ENCODE measurements at regions not wholly inside any gene's neighbourhood (a gene's known extent, or its start where the extent isn't known, plus 50 kb on each side); places are given as distances from the start of the nearest gene placed in this dataset.

DNA sequence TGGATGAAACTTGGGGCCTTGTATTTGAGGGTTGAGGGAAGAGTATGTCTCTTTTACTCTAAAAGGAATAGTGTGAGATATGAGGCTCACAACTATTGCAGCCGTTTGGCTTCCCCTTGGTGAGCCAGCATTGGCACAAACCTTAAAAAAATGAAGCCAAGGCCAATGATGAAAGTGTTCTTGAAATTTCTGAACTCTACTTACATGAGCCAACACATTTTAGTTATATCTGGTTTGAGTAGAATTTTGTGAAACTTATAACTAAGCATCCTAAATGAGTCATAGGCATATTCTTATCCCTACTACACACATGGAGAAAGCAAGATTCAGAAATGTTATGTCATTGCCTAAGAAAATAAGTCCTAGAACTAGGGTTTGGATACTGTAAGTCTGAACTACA is 55.3 kb upstream of the ACSS3 start:
- DNase-seq: no peak

DNA sequence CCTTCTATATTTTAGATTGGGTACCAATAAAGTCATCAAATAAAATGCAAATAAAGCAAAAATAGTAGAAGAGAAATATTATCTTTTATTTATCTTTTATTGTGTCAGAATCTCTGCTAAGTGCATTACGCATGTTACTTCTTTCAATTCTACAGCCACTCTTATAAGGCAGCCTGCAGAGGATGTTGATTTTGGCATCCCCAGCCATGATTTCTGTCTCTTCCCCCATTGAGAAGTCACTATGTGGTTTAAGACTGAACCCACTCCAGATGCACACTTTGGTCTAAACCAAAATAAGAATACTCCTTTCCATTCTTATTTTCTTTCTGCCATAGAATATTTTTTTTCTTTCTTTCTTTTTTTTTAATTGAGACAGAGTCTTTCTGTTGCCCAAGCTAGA is 56.0 kb upstream of the ACSS3 start:
- no peak for DNase-seq

DNA sequence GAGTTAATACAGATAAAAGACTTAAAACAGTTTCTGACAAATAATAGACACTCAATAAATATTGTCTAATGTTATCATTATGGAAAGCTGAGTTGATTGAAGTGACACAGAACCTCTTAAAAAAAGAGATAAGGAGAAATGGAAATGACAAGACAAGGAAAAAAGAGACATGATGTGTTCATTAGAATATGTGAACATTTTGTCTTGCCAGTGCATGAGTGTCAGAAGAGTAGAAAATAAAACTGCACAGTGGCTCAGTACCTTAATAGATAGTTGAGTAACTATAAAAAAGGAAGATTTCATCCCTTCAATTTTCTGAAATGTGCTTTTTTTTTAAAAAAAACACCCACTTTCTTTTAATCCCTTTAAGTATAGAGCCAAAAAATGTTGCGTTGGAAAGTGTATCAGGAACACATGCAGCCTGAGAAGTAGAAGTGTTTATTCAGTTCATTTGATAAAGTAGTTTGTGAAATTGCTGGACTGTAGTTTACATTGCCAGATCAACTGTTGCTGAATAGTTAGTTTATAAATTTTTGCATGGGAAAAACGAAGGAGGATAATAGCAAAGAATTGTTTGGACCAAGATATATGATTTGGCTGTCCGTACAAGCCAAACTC is 56.6 kb upstream of the ACSS3 start:
- no peak for DNase-seq

DNA sequence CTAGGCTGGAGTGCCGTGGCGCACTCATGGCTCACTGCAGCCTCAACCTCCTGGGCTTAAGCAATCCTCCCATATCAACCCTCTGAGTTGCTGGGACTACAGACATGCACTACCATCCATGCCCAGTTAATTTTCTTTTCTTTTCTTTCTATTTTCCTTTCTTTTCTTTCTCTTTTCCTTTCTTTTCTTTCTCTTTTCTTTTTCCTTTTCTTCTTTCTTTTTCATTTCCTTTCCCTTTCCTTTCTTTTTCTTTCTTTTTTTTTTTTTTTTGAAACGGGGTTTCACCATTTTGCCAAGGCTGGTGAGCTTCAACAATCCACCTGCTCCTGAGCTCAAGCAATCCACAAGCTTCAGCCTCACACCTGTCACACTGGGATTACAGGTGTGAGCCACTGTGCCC is 60.1 kb upstream of the ACSS3 start:
- DNase-seq: no peak

DNA sequence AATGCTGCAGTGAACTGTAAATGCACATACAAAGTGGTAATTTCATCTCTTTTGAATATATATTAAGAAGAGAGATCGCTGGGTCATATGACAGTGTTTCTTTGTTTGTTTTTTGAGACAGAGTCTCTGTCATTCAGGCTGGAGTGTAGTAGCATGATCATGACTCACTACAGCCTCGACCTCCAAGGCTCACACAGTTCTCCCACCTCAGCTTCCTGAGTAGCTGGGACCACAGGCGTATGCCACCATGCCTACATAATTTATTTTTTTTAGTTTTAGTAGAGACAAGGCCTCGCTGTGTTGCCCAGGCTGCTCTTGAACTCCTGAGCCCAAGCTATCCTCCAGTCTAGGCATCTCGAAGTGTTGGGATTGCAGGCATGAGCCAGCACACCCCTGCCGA is 62.4 kb upstream of the ACSS3 start:
- no peak for DNase-seq

DNA sequence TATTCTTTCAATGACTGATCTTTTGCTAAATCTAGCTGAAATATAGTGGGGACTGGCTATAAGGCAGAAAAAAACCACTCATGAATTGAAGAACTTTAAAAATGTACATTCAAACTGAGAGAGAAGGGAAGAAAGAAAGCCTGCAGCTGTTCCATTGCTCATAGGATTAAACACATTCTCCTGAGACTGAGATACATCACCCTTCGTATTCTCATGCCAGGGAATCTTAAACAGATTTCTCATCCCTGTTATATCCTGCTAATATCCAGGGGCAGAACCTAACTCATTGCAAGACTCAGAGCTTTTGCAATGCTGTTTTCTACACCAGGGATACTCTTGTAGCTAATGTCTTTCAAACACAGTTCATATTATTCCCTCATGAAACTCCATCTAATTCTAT is 67.2 kb upstream of the ACSS3 start:
- DNase-seq: no peak

DNA sequence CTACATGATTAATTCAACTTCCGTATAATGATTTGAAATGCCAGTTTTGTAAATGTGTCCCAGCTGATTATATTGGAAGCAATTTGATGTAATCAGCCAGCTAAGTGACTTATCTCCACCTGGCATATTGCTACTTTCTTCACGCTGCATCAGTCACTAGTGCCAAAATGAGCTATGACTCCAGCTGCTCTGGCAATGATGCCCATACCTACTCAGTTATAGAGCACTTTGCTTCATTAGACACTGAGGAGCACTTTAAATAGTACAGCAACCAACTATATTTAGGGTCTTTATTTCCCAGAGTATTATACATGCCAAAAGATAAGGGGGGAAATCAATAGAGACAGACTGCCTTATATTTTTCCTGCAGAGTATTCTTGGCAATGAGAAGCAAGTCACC is 67.9 kb upstream of the LIN7A start:
- DNase-seq: peak; percentile 81

DNA sequence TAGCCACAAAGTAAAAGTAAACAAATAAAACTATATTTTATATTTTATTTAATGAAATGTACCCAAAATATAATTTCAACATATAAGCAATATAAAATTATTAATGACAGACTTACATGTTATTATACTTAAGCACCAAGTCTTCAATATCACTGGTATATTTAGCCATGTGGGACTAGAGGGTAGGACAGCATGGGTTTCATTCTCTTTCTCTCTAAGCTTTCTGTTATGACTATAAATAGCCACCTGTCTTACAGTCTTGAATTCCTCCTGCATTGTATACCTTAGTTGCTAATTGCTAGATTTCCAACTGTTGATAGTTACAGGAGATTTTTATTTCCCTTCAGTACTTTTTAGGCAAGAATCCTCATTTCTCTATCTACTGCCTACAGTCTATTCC is 63.1 kb upstream of the LIN7A start:
- no peak for DNase-seq

DNA sequence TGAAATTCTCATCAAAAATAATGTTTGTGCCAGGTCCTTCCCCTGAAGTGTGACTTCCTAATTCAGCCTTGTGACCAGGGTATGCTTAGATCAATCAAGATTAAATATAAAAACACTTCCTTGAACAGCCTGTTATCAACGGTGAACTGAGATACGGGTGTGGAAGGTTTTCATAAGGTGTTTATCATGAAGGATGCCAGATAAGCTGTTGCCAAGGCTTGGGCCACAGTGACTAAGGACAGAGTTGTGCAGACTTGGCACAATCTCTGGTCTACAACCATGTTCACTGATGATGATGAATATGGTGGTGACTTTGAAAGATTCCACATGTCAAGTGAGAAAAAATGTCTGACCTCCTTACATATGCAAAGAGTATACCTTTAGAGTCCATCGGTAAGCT is 51.3 kb upstream of the LIN7A start:
- DNase-seq: no peak
